ENCODE measurements at regions not wholly inside any gene's neighbourhood (a gene's known extent, or its start where the extent isn't known, plus 50 kb on each side); places are given as distances from the start of the nearest gene placed in this dataset.

- TF ChIP-seq CTCF (conservative IDR thresholded peaks at IDR 0.05; ENCODE audit: low read depth, low read length), result no peak
- TF ChIP-seq EZH2 (IDR thresholded peaks at IDR 0.05; ENCODE audit: borderline replicate concordance, low read depth, low read length, poor library complexity, severe bottlenecking), result no peak
- Histone ChIP-seq H3K4me3 (ENCODE audit: low read depth, low read length, poor library complexity, severe bottlenecking) (no peak overlapping the region), H3K4me1 (ENCODE audit: insufficient read depth, low read length, poor library complexity, severe bottlenecking) (peaks cover 20% of the 10 kb centered on the region), H3K27me3 (replicated peaks; ENCODE audit: insufficient read depth, low read depth, low read length, poor library complexity) (no peaks in the 10 kb centered on the region), H3K9me3 (ENCODE audit: low read depth, low read length, poor library complexity, severe bottlenecking) (no peaks in the 10 kb centered on the region), H3K27ac (ENCODE audit: low read depth, low read length, poor library complexity, severe bottlenecking) (peak overlapping the region; percentile 80), H3K36me3 (ENCODE audit: insufficient read depth, low read length, poor library complexity, severe bottlenecking) (no peaks in the 10 kb centered on the region)
- CTCF ChIA-PET, result no interaction called here
- POLR2A ChIA-PET (ENCODE audit: low non-redundant PET), result no interaction called here
- no peak for DNase-seq (ENCODE audit: low spot score)
- BruUV-seq (replicated peaks), result no TSS peak
- intact Hi-C loops (cut with micrococcal nuclease; ENCODE audit: unreplicated experiment), result loop anchor here (5.0 to 10.0 kb wide), 2 partner anchors 95 to 222 kb away; partner anchors contain the start of gene ZMIZ1
These were observed 96.4 kb upstream of the ZMIZ1 start for GRCh38 chr10:78972160-78972946.

GRCh38 chr10:78972947-78973900 lies 95.5 kb upstream of the ZMIZ1 start:
- H3K27me3 ChIP-seq (replicated peaks; ENCODE audit: insufficient read depth, low read depth, low read length, poor library complexity), result no peaks in the 10 kb centered on the region
- POLR2A ChIA-PET (ENCODE audit: low non-redundant PET), result interaction anchor here (0.6 to 1.2 kb wide), 3 partner anchors 11 to 40 kb away, joined by 7 to 16 read pairs (median 14); no protein-coding TSS in a partner anchor
- H3K27ac ChIP-seq (ENCODE audit: low read depth, low read length, poor library complexity, severe bottlenecking), result peak overlapping the region; percentile 80
- no peak for TF ChIP-seq CTCF (conservative IDR thresholded peaks at IDR 0.05; ENCODE audit: low read depth, low read length)
- TF ChIP-seq EZH2 (IDR thresholded peaks at IDR 0.05; ENCODE audit: borderline replicate concordance, low read depth, low read length, poor library complexity, severe bottlenecking), result no peak
- DNase-seq (ENCODE audit: low spot score), result peak; percentile 95
- TSS peak; percentile 76 for BruUV-seq (replicated peaks)
- H3K4me1 ChIP-seq (ENCODE audit: insufficient read depth, low read length, poor library complexity, severe bottlenecking), result peaks cover 20% of the 10 kb centered on the region
- CTCF ChIA-PET, result interaction anchor here (0.6 to 1.0 kb wide), 3 partner anchors 9 to 93 kb away, joined by 3 to 8 read pairs (median 4); no protein-coding TSS in a partner anchor
- H3K36me3 ChIP-seq (ENCODE audit: insufficient read depth, low read length, poor library complexity, severe bottlenecking), result no peaks in the 10 kb centered on the region
- peak overlapping the region; percentile 51 for H3K4me3 ChIP-seq (ENCODE audit: low read depth, low read length, poor library complexity, severe bottlenecking)
- no peaks in the 10 kb centered on the region for H3K9me3 ChIP-seq (ENCODE audit: low read depth, low read length, poor library complexity, severe bottlenecking)
- intact Hi-C loops (cut with micrococcal nuclease; ENCODE audit: unreplicated experiment), result loop anchor here (5.0 to 10.0 kb wide), 2 partner anchors 94 to 222 kb away; partner anchors contain the start of gene ZMIZ1
